Esophagus (tissue), 2 donors: ENCODE measurements at regions not wholly inside any gene's neighbourhood (a gene's known extent, or its start where the extent isn't known, plus 50 kb on each side); places are given as distances from the start of the nearest gene placed in this dataset.
"Not testable (repeated sequence)": the region's sequence is repeated elsewhere in the genome, so short reads cannot be mapped to it uniquely, and the experiment has no call there.

ENCODE experiments used
- H3K27ac ChIP-seq, 2 donors: one replicate each; pipeline ENCODE4 v1.5.1; 2013; ENCODE audit warnings: low read depth in 2 of 2, mild to moderate bottlenecking in 2 of 2, inconsistent platforms in 1 of 2, low read length in 1 of 2, moderate library complexity in 1 of 2
- H3K27me3 ChIP-seq, 2 donors: one replicate each; pipeline ENCODE4 v1.6.1; 2013; ENCODE audit warnings: low read length in 2 of 2, control low read depth in 1 of 2, mild to moderate bottlenecking in 1 of 2; ENCODE audit not compliant: insufficient read depth in 2 of 2, control insufficient read depth in 1 of 2
- H3K36me3 ChIP-seq, 2 donors: one replicate each; pipeline ENCODE4 v1.6.1; 2013; ENCODE audit warnings: low read length in 1 of 2; ENCODE audit not compliant: control insufficient read depth in 2 of 2, insufficient read depth in 2 of 2
- H3K4me1 ChIP-seq, 2 donors: one replicate each; pipeline ENCODE4 v1.6.1; 2013; ENCODE audit warnings: low read length in 1 of 2; ENCODE audit not compliant: control insufficient read depth in 2 of 2, insufficient read depth in 2 of 2
- H3K4me3 ChIP-seq, 2 donors: one replicate each; pipeline ENCODE4 v1.5.1; 2013; ENCODE audit warnings: low read length in 2 of 2, mild to moderate bottlenecking in 2 of 2, low read depth in 1 of 2, moderate library complexity in 1 of 2
- H3K9me3 ChIP-seq, 2 donors: one replicate each; pipeline ENCODE4 v1.6.1; 2013; ENCODE audit warnings: mild to moderate bottlenecking in 2 of 2, low read depth in 1 of 2, low read length in 1 of 2, moderate library complexity in 1 of 2; ENCODE audit not compliant: control insufficient read depth in 2 of 2, insufficient read depth in 1 of 2
- WGBS, 2 donors: extraction: QIAGEN DNeasy Blood & Tissue Kit; methylation state at CpG; one replicate each; pipeline ENCODE4 v1.1.7; 2013; 5-methylcytosine and 5-hydroxymethylcytosine counted together
- donor health status: healthy with polysubstance abuse.
- donor health status: Bipolar disorder and iron deficiency.

GRCh38 chr6:25192590-25193459, 86.3 kb upstream of the CARMIL1 start:
- H3K4me1 ChIP-seq: peaks cover 0 to 3% of the 10 kb centered on the region in 2 donors
- no peaks in the 10 kb centered on the region for H3K27me3 ChIP-seq
- no peaks in the 10 kb centered on the region for H3K9me3 ChIP-seq
- no peaks in the 10 kb centered on the region for H3K36me3 ChIP-seq
- 34 to 53% methylated on average over 6 of the region's 6 CpGs for WGBS, 2 donors
- H3K27ac ChIP-seq: peak overlapping the region; percentile 79 to 90
- no peak overlapping the region for H3K4me3 ChIP-seq

- H3K36me3 ChIP-seq: no peaks in the 10 kb centered on the region
- H3K4me1 ChIP-seq: peaks cover 0 to 3% of the 10 kb centered on the region in 2 donors
- H3K4me3 ChIP-seq: no peak overlapping the region
- no peaks in the 10 kb centered on the region for H3K9me3 ChIP-seq
- peak overlapping the region; percentile 79 to 90 for H3K27ac ChIP-seq
- WGBS, 2 donors: 22 to 30% methylated on average over 6 of the region's 6 CpGs
- H3K27me3 ChIP-seq: no peaks in the 10 kb centered on the region
These were observed 85.6 kb upstream of the CARMIL1 start for GRCh38 chr6:25193460-25194171.

- no peaks in the 10 kb centered on the region for H3K27me3 ChIP-seq
- H3K4me3 ChIP-seq: no peak overlapping the region
- H3K36me3 ChIP-seq: no peaks in the 10 kb centered on the region
- H3K4me1 ChIP-seq: peaks cover 0 to 3% of the 10 kb centered on the region in 2 donors
- H3K9me3 ChIP-seq: no peaks in the 10 kb centered on the region
- 48 to 65% methylated on average over 8 of the region's 8 CpGs for WGBS, 2 donors
- H3K27ac ChIP-seq: peak overlapping the region; percentile 26 to 61
These were observed 84.9 kb upstream of the CARMIL1 start for GRCh38 chr6:25194172-25194678.

GRCh38 chr6:25196464-25196863, 82.7 kb upstream of the CARMIL1 start:
- H3K4me3 ChIP-seq: no peak overlapping the region
- H3K4me1 ChIP-seq: peaks cover 0 to 3% of the 10 kb centered on the region in 2 donors
- H3K27ac ChIP-seq: no peak overlapping the region
- 78 to 96% methylated on average over 2 of the region's 2 CpGs for WGBS, 2 donors
- no peaks in the 10 kb centered on the region for H3K27me3 ChIP-seq
- no peaks in the 10 kb centered on the region for H3K9me3 ChIP-seq
- H3K36me3 ChIP-seq: no peaks in the 10 kb centered on the region

GRCh38 chr6:25197111-25197510, 82.1 kb upstream of the CARMIL1 start:
- no peak overlapping the region for H3K4me3 ChIP-seq
- H3K9me3 ChIP-seq: no peaks in the 10 kb centered on the region
- 77 to 78% methylated on average over 3 of the region's 3 CpGs for WGBS, 2 donors
- no peaks in the 10 kb centered on the region for H3K36me3 ChIP-seq
- no peaks in the 10 kb centered on the region for H3K27me3 ChIP-seq
- peaks cover 0 to 3% of the 10 kb centered on the region in 2 donors for H3K4me1 ChIP-seq
- no peak overlapping the region for H3K27ac ChIP-seq

- H3K4me3 ChIP-seq: no peak overlapping the region
- no peaks in the 10 kb centered on the region for H3K36me3 ChIP-seq
- H3K27ac ChIP-seq: no peak overlapping the region
- H3K4me1 ChIP-seq: no peaks in the 10 kb centered on the region
- WGBS, 2 donors: 90 to 95% methylated on average over 2 of the region's 2 CpGs
- no peaks in the 10 kb centered on the region for H3K9me3 ChIP-seq
- H3K27me3 ChIP-seq: no peaks in the 10 kb centered on the region
These were observed 79.6 kb upstream of the CARMIL1 start for GRCh38 chr6:25199544-25199943.

- no peak overlapping the region for H3K27ac ChIP-seq
- H3K4me3 ChIP-seq: no peak overlapping the region
- H3K9me3 ChIP-seq: no peaks in the 10 kb centered on the region
- no peaks in the 10 kb centered on the region for H3K4me1 ChIP-seq
- H3K27me3 ChIP-seq: no peaks in the 10 kb centered on the region
- no peaks in the 10 kb centered on the region for H3K36me3 ChIP-seq
These were observed 76.7 kb upstream of the CARMIL1 start for GRCh38 chr6:25202504-25202903.

GRCh38 chr6:25205629-25206028, 73.5 kb upstream of the CARMIL1 start:
- Histone ChIP-seq H3K9me3 (no peaks in the 10 kb centered on the region), H3K4me1 (no peaks in the 10 kb centered on the region)

GRCh38 chr6:25207453-25208155, 71.6 kb upstream of the CARMIL1 start:
- H3K36me3 ChIP-seq, H3K4me3 ChIP-seq, H3K27ac ChIP-seq, H3K9me3 ChIP-seq, H3K27me3 ChIP-seq, H3K4me1 ChIP-seq: not testable (repeated sequence)
- WGBS, 2 donors: 50 to 55% methylated on average over 5 of the region's 5 CpGs

More at GRCh38 chr6:25205629-25206028, 73.5 kb upstream of the CARMIL1 start:
- Histone ChIP-seq H3K4me3 (no peak overlapping the region), H3K27me3 (no peaks in the 10 kb centered on the region), H3K27ac (no peak overlapping the region), H3K36me3 (no peaks in the 10 kb centered on the region)
